OCI-LY3 (cell line): ENCODE measurements at regions not wholly inside any gene's neighbourhood (a gene's known extent, or its start where the extent isn't known, plus 50 kb on each side); places are given as distances from the start of the nearest gene placed in this dataset.

Experiments
- EZH2phosphoT487 ChIP-seq: fragments of 200-600 bp; shearing (Covaris generic); IDR thresholded peaks from 2 replicates; pipeline ENCODE4 v1.6.1; 2018; ENCODE audit warnings: antibody characterized with exemption, mixed run types, low read depth
- TF ChIP-seq, protein P1 (sequence below): fragments of 200-600, 300-600 bp; sonication (generic); IDR thresholded peaks from 2 replicates; pipeline ENCODE4 v1.5.1; 2014; ENCODE audit warnings: antibody characterized with exemption, low read length, low read depth

GRCh38 chr3:3923619-3924018, 124.4 kb downstream of the LRRN1 start:
- TF ChIP-seq, protein P1, sequence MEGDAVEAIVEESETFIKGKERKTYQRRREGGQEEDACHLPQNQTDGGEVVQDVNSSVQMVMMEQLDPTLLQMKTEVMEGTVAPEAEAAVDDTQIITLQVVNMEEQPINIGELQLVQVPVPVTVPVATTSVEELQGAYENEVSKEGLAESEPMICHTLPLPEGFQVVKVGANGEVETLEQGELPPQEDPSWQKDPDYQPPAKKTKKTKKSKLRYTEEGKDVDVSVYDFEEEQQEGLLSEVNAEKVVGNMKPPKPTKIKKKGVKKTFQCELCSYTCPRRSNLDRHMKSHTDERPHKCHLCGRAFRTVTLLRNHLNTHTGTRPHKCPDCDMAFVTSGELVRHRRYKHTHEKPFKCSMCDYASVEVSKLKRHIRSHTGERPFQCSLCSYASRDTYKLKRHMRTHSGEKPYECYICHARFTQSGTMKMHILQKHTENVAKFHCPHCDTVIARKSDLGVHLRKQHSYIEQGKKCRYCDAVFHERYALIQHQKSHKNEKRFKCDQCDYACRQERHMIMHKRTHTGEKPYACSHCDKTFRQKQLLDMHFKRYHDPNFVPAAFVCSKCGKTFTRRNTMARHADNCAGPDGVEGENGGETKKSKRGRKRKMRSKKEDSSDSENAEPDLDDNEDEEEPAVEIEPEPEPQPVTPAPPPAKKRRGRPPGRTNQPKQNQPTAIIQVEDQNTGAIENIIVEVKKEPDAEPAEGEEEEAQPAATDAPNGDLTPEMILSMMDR, result no peak
- TF ChIP-seq EZH2phosphoT487, result no peak
